ENCODE measurements at regions not wholly inside any gene's neighbourhood (a gene's known extent, or its start where the extent isn't known, plus 50 kb on each side); places are given as distances from the start of the nearest gene placed in this dataset.

DNA sequence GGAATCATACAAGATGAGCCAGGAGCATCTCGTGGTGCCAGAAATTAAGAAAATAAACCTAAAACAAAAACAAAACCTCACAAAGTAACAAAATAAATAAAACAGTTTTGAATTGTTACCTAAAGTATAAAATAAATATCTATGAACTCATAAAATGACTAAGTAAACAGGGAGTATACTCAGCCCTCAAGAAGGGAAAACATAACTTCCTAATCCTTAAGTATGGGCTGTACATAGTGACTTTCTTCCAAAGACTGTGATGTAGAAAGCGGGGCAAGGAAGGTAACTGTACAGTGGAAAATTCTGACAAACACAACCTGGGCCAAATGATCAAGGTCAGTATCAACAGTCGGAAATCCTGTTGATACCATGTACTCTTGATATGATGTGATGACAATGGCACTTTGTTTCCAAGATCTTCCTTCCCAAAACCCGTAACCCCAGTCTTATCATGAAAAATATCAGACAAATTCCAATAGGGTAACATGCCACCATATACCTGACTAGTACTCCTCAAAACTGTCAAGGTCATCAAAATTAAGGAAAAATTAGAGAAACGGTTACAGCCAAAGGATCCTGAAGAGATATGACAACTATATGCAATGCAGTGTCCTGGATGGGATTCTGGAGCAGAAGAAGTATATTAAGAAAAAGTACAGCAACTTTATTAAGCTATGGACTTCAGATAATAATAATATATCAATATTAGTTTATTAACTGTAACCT is 76.0 kb upstream of the XIRP2 start:
- no peaks in the 10 kb centered on the region for H3K79me2 ChIP-seq (ENCODE audit: insufficient read depth, low read depth, low read length)
- intact Hi-C loops (cut with micrococcal nuclease; ENCODE audit: unreplicated experiment) = no loop called here
- no peak overlapping the region for H2AFZ ChIP-seq (ENCODE audit: low read length)
- POLR2A ChIA-PET = no interaction called here
- no peaks in the 10 kb centered on the region for H3K36me3 ChIP-seq (ENCODE audit: insufficient read depth, low read length)
- H4K20me1 ChIP-seq (ENCODE audit: insufficient read depth, low read length) = no peaks in the 10 kb centered on the region
- TF ChIP-seq, protein P1, sequence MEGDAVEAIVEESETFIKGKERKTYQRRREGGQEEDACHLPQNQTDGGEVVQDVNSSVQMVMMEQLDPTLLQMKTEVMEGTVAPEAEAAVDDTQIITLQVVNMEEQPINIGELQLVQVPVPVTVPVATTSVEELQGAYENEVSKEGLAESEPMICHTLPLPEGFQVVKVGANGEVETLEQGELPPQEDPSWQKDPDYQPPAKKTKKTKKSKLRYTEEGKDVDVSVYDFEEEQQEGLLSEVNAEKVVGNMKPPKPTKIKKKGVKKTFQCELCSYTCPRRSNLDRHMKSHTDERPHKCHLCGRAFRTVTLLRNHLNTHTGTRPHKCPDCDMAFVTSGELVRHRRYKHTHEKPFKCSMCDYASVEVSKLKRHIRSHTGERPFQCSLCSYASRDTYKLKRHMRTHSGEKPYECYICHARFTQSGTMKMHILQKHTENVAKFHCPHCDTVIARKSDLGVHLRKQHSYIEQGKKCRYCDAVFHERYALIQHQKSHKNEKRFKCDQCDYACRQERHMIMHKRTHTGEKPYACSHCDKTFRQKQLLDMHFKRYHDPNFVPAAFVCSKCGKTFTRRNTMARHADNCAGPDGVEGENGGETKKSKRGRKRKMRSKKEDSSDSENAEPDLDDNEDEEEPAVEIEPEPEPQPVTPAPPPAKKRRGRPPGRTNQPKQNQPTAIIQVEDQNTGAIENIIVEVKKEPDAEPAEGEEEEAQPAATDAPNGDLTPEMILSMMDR (conservative IDR thresholded peaks at IDR 0.05; ENCODE audit: low read length) = no peak
- no peak for TF ChIP-seq EZH2phosphoT487 (IDR thresholded peaks at IDR 0.05; ENCODE audit: borderline replicate concordance, low read depth, low read length)
- H3K4me1 ChIP-seq (ENCODE audit: insufficient read depth, low read length, poor library complexity, severe bottlenecking) = no peaks in the 10 kb centered on the region
- CTCF ChIA-PET (ENCODE audit: unreplicated experiment) = no interaction called here
- no TSS peak for BruUV-seq (replicated peaks)
- H3K9me3 ChIP-seq (ENCODE audit: low read length) = no peaks in the 10 kb centered on the region
- H3K4me2 ChIP-seq (ENCODE audit: low read length) = no peak overlapping the region
- DNase-seq (ENCODE audit: low spot score) = no peak
- H3K9me2 ChIP-seq (ENCODE audit: insufficient read depth, low read length) = no peaks in the 10 kb centered on the region
- no peak overlapping the region for H3K27ac ChIP-seq (ENCODE audit: low read depth, low read length, poor library complexity, severe bottlenecking)
- H3K4me3 ChIP-seq (ENCODE audit: low read depth, low read length, poor library complexity, severe bottlenecking) = no peak overlapping the region

DNA sequence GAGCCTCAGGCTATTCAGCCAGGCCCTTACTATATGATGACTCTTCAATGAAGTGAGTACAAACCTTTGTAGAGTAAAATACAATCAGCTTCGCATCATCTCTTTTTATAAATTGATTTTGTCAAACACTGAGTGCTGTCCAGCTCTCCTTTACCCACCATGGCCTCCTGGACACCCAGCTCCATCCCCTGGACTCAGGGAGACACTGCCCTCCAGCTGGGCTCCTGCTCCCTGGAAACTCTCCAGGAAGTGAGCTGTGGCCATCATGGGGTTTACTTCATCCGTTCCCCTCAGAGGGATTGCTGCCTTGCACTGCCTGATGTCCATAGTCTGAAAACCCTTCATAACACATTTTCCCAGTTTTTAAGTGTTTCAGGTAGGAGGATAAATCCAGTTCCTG is 82.5 kb upstream of the XIRP2 start:
- no peak for DNase-seq (ENCODE audit: low spot score)
- ChIA-PET CTCF (ENCODE audit: unreplicated experiment) (no interaction called here), POLR2A (no interaction called here)
- Histone ChIP-seq H3K36me3 (ENCODE audit: insufficient read depth, low read length) (no peaks in the 10 kb centered on the region), H3K79me2 (ENCODE audit: insufficient read depth, low read depth, low read length) (no peaks in the 10 kb centered on the region), H3K4me3 (ENCODE audit: low read depth, low read length, poor library complexity, severe bottlenecking) (no peak overlapping the region), H3K4me2 (ENCODE audit: low read length) (no peak overlapping the region), H2AFZ (ENCODE audit: low read length) (no peak overlapping the region), H3K9me3 (ENCODE audit: low read length) (no peaks in the 10 kb centered on the region), H3K9me2 (ENCODE audit: insufficient read depth, low read length) (no peaks in the 10 kb centered on the region), H3K27ac (ENCODE audit: low read depth, low read length, poor library complexity, severe bottlenecking) (no peak overlapping the region), H3K4me1 (ENCODE audit: insufficient read depth, low read length, poor library complexity, severe bottlenecking) (no peaks in the 10 kb centered on the region), H4K20me1 (ENCODE audit: insufficient read depth, low read length) (no peaks in the 10 kb centered on the region)
- TF ChIP-seq EZH2phosphoT487 (IDR thresholded peaks at IDR 0.05; ENCODE audit: borderline replicate concordance, low read depth, low read length) = no peak
- TF ChIP-seq, protein P1 (conservative IDR thresholded peaks at IDR 0.05; ENCODE audit: low read length) = no peak
- no TSS peak for BruUV-seq (replicated peaks)
- intact Hi-C loops (cut with micrococcal nuclease; ENCODE audit: unreplicated experiment) = no loop called here

DNA sequence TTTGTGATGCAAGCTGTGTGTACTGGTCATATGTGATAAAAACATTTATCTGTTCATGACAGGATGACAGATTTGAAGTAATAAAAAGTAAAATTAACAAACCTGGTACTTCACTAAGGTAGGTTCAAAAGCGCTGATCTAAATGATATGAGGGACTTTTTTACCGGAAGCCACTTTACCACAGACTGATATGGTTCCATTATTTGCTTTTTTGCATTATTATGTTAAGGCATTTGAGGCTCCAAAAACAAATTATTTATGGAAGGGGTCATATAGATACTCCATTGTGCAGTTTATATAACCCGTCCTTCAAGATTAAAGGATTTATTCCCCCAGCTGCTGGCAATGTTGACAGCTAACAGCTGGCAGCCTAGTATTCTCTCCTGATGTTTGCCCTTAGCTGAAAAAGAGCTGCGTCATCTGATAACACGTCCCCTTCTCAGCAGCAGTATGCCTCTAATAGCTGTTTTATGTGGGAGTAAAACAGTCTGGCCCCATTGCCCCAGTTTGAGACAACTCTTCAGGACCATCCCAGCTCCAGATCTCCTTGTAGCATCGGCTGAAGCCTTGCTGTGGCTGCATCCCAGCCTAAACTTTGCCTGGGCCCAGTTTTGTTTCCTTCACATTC is 84.8 kb upstream of the XIRP2 start:
- Histone ChIP-seq H3K79me2 (ENCODE audit: insufficient read depth, low read depth, low read length) (no peaks in the 10 kb centered on the region), H3K4me2 (ENCODE audit: low read length) (no peak overlapping the region), H3K4me1 (ENCODE audit: insufficient read depth, low read length, poor library complexity, severe bottlenecking) (no peaks in the 10 kb centered on the region), H3K9me2 (ENCODE audit: insufficient read depth, low read length) (no peaks in the 10 kb centered on the region), H2AFZ (ENCODE audit: low read length) (no peak overlapping the region), H3K27ac (ENCODE audit: low read depth, low read length, poor library complexity, severe bottlenecking) (no peak overlapping the region), H3K9me3 (ENCODE audit: low read length) (no peaks in the 10 kb centered on the region), H3K36me3 (ENCODE audit: insufficient read depth, low read length) (no peaks in the 10 kb centered on the region), H3K4me3 (ENCODE audit: low read depth, low read length, poor library complexity, severe bottlenecking) (no peak overlapping the region), H4K20me1 (ENCODE audit: insufficient read depth, low read length) (no peaks in the 10 kb centered on the region)
- POLR2A ChIA-PET = interaction anchor here (0.6 kb wide), 1 partner anchor 1548 kb away, joined by 5 read pairs; no protein-coding TSS in a partner anchor
- CTCF ChIA-PET (ENCODE audit: unreplicated experiment) = no interaction called here
- no peak for DNase-seq (ENCODE audit: low spot score)
- intact Hi-C loops (cut with micrococcal nuclease; ENCODE audit: unreplicated experiment) = no loop called here
- no peak for TF ChIP-seq EZH2phosphoT487 (IDR thresholded peaks at IDR 0.05; ENCODE audit: borderline replicate concordance, low read depth, low read length)
- TF ChIP-seq, protein P1 (conservative IDR thresholded peaks at IDR 0.05; ENCODE audit: low read length) = no peak
- no TSS peak for BruUV-seq (replicated peaks)
